Ovary (tissue), 3 donors: ENCODE measurements at regions not wholly inside any gene's neighbourhood (a gene's known extent, or its start where the extent isn't known, plus 50 kb on each side); places are given as distances from the start of the nearest gene placed in this dataset.

Source experiments
- CTCF ChIP-seq, 3 donors: fragments of 450-650 bp in 2 of 3; fragments of 200-600 bp in 1 of 3; IDR thresholded peaks; one replicate each; pipeline versions ENCODE4 v1.5.1 to v1.8.0; 2016 to 2022; ENCODE audit warnings: antibody characterized with exemption in 3 of 3, mild to moderate bottlenecking in 1 of 3
- EP300 ChIP-seq: sonication (generic); formaldehyde crosslinking; IDR thresholded peaks from one replicate; pipeline ENCODE4 v1.6.1; 2017; ENCODE audit warnings: antibody characterized with exemption
- donor health status: DM: no; HTN: no; CAD: no.

DNA sequence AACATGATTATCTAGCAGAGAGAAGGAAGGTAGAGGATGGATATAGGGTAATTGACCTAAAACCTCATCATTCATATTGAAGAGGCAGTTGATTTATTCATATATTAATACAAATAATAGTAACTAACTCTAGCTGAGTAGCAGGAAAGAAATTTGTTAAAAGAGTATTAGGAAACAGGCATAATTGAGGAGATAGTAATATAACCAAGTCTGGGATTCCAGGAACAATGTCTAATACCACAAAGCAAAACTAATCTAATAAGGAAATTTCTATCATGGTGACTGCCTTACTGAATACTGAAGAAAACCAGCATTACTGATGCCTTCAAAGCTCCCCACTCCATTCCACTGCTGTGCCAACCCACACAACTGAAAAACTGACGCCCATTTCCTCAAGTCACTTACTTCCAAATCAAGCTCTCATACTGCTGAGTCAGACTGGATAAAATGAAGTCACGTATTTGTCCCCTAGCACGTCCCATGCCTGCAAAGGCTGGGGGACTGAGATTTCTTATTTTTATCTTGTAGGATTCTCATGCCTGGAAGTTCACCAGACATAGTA lies 153.9 kb downstream of the SMC2 start:
- no peak for TF ChIP-seq CTCF (IDR thresholded peaks at IDR 0.05)
- TF ChIP-seq EP300 = no peak
